ENCODE measurements at regions not wholly inside any gene's neighbourhood (a gene's known extent, or its start where the extent isn't known, plus 50 kb on each side); places are given as distances from the start of the nearest gene placed in this dataset.

DNA sequence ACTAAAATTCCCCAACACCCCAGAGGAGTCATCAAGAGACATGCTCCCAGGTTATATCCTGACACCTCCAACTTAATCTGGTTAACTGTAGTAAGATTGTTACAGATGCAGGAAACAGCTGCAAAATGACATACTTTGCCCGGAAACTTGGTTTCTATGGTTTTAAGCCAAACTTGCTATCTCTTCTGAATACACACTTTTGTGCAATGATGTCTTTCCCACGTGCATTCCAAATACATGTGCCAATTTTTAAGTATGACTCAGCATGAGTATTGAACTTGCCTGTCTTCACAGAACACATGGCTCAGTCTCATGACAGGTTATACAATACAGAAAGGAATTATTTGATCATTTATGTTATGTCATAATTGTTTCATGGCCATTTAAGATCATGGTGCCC lies 207.0 kb upstream of the DCBLD2 start:
- TF ChIP-seq EZH2 (IDR thresholded peaks at IDR 0.05; ENCODE audit: borderline replicate concordance), result no peak
- no peak for TF ChIP-seq CTCF (IDR thresholded peaks at IDR 0.05; ENCODE audit: poor library complexity)
- TF ChIP-seq EZH2phosphoT487 (IDR thresholded peaks at IDR 0.05; ENCODE audit: low read depth, severe bottlenecking, unreplicated experiment), result no peak
